Fibroblast of lung (primary cell): ENCODE measurements at regions not wholly inside any gene's neighbourhood (a gene's known extent, or its start where the extent isn't known, plus 50 kb on each side); places are given as distances from the start of the nearest gene placed in this dataset.

Experiments
- EZH2 ChIP-seq: IDR thresholded peaks from 2 replicates; pipeline ENCODE4 v1.5.1; 2012; ENCODE audit warnings: low read length, control low read depth, mild to moderate bottlenecking; ENCODE audit errors: missing control alignments
- TF ChIP-seq, protein P1 (sequence below), 2 donors: IDR thresholded peaks in 1 of 2; conservative IDR thresholded peaks in 1 of 2; 1 replicate in 1 of 2; 2 replicates in 1 of 2; pipeline ENCODE4 v1.5.1; 2011 to 2012; ENCODE audit warnings: low read length in 2 of 2, control low read depth in 1 of 2, inconsistent platforms in 1 of 2, low read depth in 1 of 2, mild to moderate bottlenecking in 1 of 2

DNA sequence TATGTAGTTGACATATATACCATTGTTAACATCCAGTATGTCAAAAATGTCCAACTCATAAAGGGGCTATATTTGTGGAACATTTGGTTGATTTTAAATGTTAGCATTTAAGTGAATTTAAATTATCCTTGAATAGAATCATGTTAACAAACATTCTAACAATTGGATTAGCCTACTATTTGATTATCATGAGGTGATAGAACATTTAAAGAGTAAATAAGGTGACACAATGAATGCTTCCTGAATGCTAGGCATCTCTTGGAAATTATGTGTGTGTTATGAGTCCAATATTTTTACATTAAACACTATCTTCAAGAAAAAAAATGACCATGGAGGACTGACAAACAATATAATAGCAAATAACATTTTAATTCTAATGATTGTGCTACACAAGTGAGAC lies 901.9 kb upstream of the AGA start:
- TF ChIP-seq, protein P1, sequence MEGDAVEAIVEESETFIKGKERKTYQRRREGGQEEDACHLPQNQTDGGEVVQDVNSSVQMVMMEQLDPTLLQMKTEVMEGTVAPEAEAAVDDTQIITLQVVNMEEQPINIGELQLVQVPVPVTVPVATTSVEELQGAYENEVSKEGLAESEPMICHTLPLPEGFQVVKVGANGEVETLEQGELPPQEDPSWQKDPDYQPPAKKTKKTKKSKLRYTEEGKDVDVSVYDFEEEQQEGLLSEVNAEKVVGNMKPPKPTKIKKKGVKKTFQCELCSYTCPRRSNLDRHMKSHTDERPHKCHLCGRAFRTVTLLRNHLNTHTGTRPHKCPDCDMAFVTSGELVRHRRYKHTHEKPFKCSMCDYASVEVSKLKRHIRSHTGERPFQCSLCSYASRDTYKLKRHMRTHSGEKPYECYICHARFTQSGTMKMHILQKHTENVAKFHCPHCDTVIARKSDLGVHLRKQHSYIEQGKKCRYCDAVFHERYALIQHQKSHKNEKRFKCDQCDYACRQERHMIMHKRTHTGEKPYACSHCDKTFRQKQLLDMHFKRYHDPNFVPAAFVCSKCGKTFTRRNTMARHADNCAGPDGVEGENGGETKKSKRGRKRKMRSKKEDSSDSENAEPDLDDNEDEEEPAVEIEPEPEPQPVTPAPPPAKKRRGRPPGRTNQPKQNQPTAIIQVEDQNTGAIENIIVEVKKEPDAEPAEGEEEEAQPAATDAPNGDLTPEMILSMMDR (conservative IDR thresholded peaks at IDR 0.05 in 1 of 2, IDR thresholded peaks at IDR 0.05 in 1 of 2; ENCODE audit: low read depth in 1 of 2, low read length in 2 of 2), result no peak
- no peak for TF ChIP-seq EZH2
